ENCODE measurements at regions not wholly inside any gene's neighbourhood (a gene's known extent, or its start where the extent isn't known, plus 50 kb on each side); places are given as distances from the start of the nearest gene placed in this dataset.

- H3K27me3 Mint-ChIP-seq, result peaks cover 3% of the 10 kb centered on the region
- ATAC-seq (ENCODE audit: low read depth), result no peak
- H3K9me3 Mint-ChIP-seq, result peaks cover 32% of the 10 kb centered on the region
- POLR2A ChIA-PET, result no interaction called here
- no peak for DNase-seq
- no peak overlapping the region for H3K4me3 Mint-ChIP-seq
- H3K4me1 Mint-ChIP-seq, result no peaks in the 10 kb centered on the region
- no peaks in the 10 kb centered on the region for H3K36me3 Mint-ChIP-seq
- H3K27ac Mint-ChIP-seq, result no peak overlapping the region
These were observed 51.5 kb upstream of the ZNF730 start for GRCh38 chr19:23065306-23065705.

DNA sequence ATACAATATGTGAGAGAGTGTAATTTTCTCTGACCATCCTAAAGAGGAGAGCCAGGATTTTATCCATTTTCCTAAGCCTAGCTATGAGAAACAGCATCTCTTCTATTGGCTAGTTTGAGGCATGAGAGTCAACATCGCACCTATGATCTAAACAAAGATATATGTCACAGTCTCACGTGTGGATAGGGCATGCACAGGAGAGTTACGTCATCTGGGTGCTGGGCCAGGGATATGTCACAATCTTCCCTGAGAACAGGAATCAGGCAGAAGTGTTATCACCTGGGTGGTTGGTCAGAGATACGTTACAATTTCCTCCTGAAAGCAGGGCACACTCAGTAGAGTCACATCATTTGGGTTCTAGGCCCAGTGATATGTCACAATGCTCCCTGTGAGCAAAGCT, 53.9 kb upstream of the ZNF730 start:
- ATAC-seq (ENCODE audit: low read depth) (no peak), DNase-seq (no peak)
- H3K36me3 Mint-ChIP-seq, result no peaks in the 10 kb centered on the region
- POLR2A ChIA-PET, result no interaction called here
- no peaks in the 10 kb centered on the region for H3K4me1 Mint-ChIP-seq
- no peaks in the 10 kb centered on the region for H3K27me3 Mint-ChIP-seq
- no peak overlapping the region for H3K4me3 Mint-ChIP-seq
- H3K27ac Mint-ChIP-seq, result no peak overlapping the region
- peaks cover 42% of the 10 kb centered on the region for H3K9me3 Mint-ChIP-seq

- Mint-ChIP-seq H3K27me3 (no peaks in the 10 kb centered on the region), H3K9me3 (peaks cover 46% of the 10 kb centered on the region), H3K36me3 (no peaks in the 10 kb centered on the region), H3K27ac (no peak overlapping the region), H3K4me1 (no peaks in the 10 kb centered on the region), H3K4me3 (no peak overlapping the region)
- no peak for DNase-seq
- ATAC-seq (ENCODE audit: low read depth), result no peak
- POLR2A ChIA-PET, result no interaction called here
These were observed 56.8 kb upstream of the ZNF730 start for GRCh38 chr19:23060016-23060415.

DNA sequence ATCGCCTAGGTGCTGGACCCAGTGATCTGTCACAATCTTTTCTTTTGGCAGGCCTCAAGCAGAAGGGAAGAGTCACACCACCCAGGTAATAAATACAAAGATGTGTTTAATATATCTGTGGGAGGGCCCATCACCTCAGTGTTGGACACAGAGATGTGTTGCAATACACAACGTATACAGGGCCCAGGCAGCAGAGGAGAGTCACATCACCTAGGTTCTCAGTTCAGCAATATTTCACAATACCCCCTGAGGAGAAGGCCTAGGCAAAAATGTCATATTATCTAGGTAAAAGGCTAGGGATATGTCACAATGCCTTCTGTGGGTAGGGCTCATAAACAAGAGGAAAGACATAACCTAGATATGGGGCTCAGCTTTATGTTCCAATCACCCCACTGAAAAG, 53.5 kb upstream of the ZNF728 start:
- no peak overlapping the region for H3K27ac Mint-ChIP-seq
- POLR2A ChIA-PET, result no interaction called here
- no peaks in the 10 kb centered on the region for H3K27me3 Mint-ChIP-seq
- H3K4me3 Mint-ChIP-seq, result no peak overlapping the region
- no peaks in the 10 kb centered on the region for H3K4me1 Mint-ChIP-seq
- H3K36me3 Mint-ChIP-seq, result no peaks in the 10 kb centered on the region
- H3K9me3 Mint-ChIP-seq, result peaks cover 48% of the 10 kb centered on the region
- DNase-seq (no peak), ATAC-seq (ENCODE audit: low read depth) (no peak)

DNA sequence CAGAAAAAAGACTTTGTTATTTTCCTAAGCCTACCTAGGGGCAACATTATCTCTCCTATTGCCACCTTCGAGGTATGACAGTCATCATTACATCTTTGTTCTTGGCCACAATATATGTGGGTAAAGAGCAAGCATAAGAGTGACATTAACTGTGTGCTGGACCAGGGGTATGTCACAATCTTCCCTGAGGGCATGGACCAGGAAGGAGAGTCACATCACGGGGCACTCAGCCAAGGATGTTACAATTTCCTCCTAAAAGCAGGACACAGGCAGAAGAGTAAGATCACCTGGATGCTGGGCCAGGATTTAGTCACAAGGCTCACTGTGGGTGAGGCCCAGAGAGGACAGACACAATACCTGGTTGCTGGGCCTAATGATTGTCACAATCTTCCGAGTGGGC, 53.0 kb upstream of the ZNF728 start:
- no peak overlapping the region for H3K4me3 Mint-ChIP-seq
- no peaks in the 10 kb centered on the region for H3K4me1 Mint-ChIP-seq
- ATAC-seq (ENCODE audit: low read depth) (no peak), DNase-seq (no peak)
- H3K27ac Mint-ChIP-seq, result no peak overlapping the region
- H3K27me3 Mint-ChIP-seq, result no peaks in the 10 kb centered on the region
- no peaks in the 10 kb centered on the region for H3K36me3 Mint-ChIP-seq
- H3K9me3 Mint-ChIP-seq, result peaks cover 50% of the 10 kb centered on the region
- POLR2A ChIA-PET, result no interaction called here

DNA sequence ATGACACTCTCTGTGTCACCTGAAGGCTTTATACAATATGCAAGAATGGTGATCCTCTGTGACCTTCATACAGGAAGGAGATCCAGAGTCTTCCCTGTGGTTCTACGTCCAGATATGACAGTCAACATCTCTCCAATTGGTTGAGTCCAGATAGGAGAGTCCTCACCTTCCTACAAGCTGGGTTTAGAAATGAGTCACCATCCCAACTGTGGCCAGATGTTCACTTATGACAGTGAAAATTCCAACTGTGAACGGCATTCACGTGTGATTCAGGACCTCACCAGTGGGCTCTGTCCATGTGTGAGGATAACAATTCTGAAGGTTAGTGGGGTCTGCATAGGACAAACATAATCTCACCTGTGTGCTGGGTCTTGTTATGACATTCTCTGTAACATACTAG, 52.5 kb upstream of the ZNF728 start:
- DNase-seq (no peak), ATAC-seq (ENCODE audit: low read depth) (no peak)
- H3K27ac Mint-ChIP-seq, result no peak overlapping the region
- H3K9me3 Mint-ChIP-seq, result peaks cover 50% of the 10 kb centered on the region
- H3K4me1 Mint-ChIP-seq, result no peaks in the 10 kb centered on the region
- no peaks in the 10 kb centered on the region for H3K36me3 Mint-ChIP-seq
- POLR2A ChIA-PET, result no interaction called here
- H3K4me3 Mint-ChIP-seq, result no peak overlapping the region
- H3K27me3 Mint-ChIP-seq, result no peaks in the 10 kb centered on the region

- Mint-ChIP-seq H3K27ac (no peak overlapping the region), H3K27me3 (no peaks in the 10 kb centered on the region), H3K9me3 (peaks cover 44% of the 10 kb centered on the region), H3K36me3 (no peaks in the 10 kb centered on the region), H3K4me1 (no peaks in the 10 kb centered on the region), H3K4me3 (no peak overlapping the region)
- ATAC-seq (ENCODE audit: low read depth) (no peak), DNase-seq (no peak)
- POLR2A ChIA-PET, result no interaction called here
These were observed 51.5 kb upstream of the ZNF728 start for GRCh38 chr19:23054456-23054855.
